ENCODE measurements at regions not wholly inside any gene's neighbourhood (a gene's known extent, or its start where the extent isn't known, plus 50 kb on each side); places are given as distances from the start of the nearest gene placed in this dataset.

DNA sequence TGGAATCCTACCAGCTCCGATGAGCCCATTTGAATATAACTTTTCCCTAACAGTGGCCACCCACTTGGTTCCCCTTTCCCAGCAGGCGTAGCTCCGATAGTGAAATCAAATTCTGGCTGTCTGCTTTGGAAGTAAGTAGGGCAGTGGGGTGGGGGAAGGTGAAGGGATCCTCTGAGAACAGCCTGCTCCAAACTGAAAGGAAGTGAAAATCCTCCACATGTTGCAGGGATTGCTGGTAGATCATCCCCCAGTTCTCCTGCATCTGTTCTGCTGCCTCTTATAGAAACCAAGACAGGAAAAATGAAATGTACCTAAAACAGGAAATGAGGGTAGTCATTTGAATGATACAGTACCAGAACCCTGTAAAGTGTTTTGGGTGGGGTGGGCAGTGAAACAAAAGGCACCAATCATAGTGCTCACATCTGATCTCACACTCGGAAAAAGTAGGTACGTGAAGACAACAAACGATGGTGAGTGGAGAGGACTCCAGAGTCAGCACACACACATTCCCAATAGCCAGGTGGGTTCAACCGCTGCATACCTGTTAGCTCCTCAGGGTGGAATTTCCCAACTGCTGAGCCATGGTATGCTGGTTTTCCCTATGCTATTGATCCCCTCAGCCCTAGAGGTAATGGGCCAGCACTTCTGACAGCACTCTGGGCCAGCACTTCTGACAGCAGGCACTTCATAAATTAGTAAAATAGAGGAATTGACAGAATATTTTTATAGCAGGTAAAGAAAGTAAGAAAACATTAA, 304.9 kb upstream of the ADAMTS9 start:
- intact Hi-C loops (cut with DNase I) = no loop called here
- DNase-seq (ENCODE audit: low spot score) = no peak

DNA sequence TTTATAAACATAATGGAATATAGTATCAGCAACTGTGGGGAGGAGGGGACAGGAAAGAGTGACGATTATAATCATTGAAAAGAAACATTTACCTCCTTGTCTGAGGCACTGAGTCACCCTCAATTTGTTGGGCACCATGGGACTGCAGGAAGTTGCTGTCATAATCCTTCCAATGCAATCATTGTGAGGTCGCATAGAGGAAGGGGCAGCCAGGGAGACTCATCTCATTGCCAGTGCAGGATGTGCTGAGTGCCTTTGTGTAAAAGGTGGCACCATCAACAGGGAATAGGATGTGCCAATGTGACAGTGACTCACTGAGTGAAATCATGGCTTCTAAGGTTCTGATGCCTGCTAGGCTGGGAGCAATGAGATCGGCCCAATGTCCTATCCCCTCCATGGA, 300.4 kb upstream of the ADAMTS9 start:
- no peak for TF ChIP-seq POLR2AphosphoS5 (IDR thresholded peaks at IDR 0.05)
- H3K27ac ChIP-seq = no peak overlapping the region
- no peak for DNase-seq (ENCODE audit: low spot score)
- H3K4me1 ChIP-seq (replicated peaks) = no peaks in the 10 kb centered on the region
- H3K36me3 ChIP-seq = no peaks in the 10 kb centered on the region
- intact Hi-C loops (cut with DNase I) = no loop called here
- H3K27me3 ChIP-seq (replicated peaks; ENCODE audit: insufficient read depth) = no peaks in the 10 kb centered on the region
- no peaks in the 10 kb centered on the region for H3K9me3 ChIP-seq
- H3K4me3 ChIP-seq = no peak overlapping the region
- 46% methylated on average over 3 of the region's 3 CpGs for WGBS

More for the DNA sequence above, 304.9 kb upstream of the ADAMTS9 start:
- no peaks in the 10 kb centered on the region for H3K4me1 ChIP-seq (replicated peaks)
- no peak overlapping the region for H3K27ac ChIP-seq
- no peak for TF ChIP-seq POLR2A (IDR thresholded peaks at IDR 0.05)
- no peak for TF ChIP-seq POLR2AphosphoS5 (IDR thresholded peaks at IDR 0.05)
- TF ChIP-seq, protein P1, sequence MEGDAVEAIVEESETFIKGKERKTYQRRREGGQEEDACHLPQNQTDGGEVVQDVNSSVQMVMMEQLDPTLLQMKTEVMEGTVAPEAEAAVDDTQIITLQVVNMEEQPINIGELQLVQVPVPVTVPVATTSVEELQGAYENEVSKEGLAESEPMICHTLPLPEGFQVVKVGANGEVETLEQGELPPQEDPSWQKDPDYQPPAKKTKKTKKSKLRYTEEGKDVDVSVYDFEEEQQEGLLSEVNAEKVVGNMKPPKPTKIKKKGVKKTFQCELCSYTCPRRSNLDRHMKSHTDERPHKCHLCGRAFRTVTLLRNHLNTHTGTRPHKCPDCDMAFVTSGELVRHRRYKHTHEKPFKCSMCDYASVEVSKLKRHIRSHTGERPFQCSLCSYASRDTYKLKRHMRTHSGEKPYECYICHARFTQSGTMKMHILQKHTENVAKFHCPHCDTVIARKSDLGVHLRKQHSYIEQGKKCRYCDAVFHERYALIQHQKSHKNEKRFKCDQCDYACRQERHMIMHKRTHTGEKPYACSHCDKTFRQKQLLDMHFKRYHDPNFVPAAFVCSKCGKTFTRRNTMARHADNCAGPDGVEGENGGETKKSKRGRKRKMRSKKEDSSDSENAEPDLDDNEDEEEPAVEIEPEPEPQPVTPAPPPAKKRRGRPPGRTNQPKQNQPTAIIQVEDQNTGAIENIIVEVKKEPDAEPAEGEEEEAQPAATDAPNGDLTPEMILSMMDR (IDR thresholded peaks at IDR 0.05) = no peak
- H3K36me3 ChIP-seq = no peaks in the 10 kb centered on the region
- 63% methylated on average over 7 of the region's 7 CpGs for WGBS
- H3K4me3 ChIP-seq = no peak overlapping the region
- H3K27me3 ChIP-seq (replicated peaks; ENCODE audit: insufficient read depth) = no peaks in the 10 kb centered on the region
- H3K9me3 ChIP-seq = no peaks in the 10 kb centered on the region

DNA sequence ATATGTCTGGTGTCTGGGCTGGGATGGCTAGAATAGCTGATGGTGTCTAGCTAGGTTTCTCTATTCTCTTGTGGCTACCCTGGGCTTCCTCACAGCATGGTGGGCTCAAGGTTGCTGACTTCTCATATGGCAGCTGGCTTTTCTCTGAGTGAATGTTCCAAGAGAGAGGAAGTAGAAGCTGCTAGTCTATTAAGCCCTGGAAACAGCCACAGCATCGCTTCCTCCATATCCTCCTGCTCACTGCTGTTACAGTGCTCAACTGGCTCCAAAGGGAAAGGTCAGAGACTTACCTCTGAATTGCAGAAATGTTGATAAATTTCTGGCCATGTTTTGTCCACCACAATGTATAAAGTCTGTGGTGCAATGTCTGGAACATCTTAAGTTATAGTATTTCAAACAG, 299.9 kb upstream of the ADAMTS9 start:
- WGBS = 91% methylated on average over 1 of the region's 1 CpG
- Histone ChIP-seq H3K9me3 (no peaks in the 10 kb centered on the region), H3K27me3 (replicated peaks; ENCODE audit: insufficient read depth) (no peaks in the 10 kb centered on the region), H3K36me3 (no peaks in the 10 kb centered on the region), H3K4me3 (no peak overlapping the region), H3K27ac (no peak overlapping the region), H3K4me1 (replicated peaks) (no peaks in the 10 kb centered on the region)
- TF ChIP-seq POLR2AphosphoS5 (IDR thresholded peaks at IDR 0.05) (no peak), POLR2A (IDR thresholded peaks at IDR 0.05) (no peak)
- TF ChIP-seq, protein P1 (IDR thresholded peaks at IDR 0.05) = no peak
- intact Hi-C loops (cut with DNase I) = no loop called here
- no peak for DNase-seq (ENCODE audit: low spot score)

GRCh38 chr3:64985072-64985471, 297.3 kb upstream of the ADAMTS9 start:
- no peaks in the 10 kb centered on the region for H3K4me1 ChIP-seq (replicated peaks)
- no peak overlapping the region for H3K4me3 ChIP-seq
- TF ChIP-seq, protein P1 (IDR thresholded peaks at IDR 0.05) = no peak
- TF ChIP-seq POLR2AphosphoS5 (IDR thresholded peaks at IDR 0.05) (no peak), POLR2A (IDR thresholded peaks at IDR 0.05) (no peak)
- H3K27me3 ChIP-seq (replicated peaks; ENCODE audit: insufficient read depth) = no peaks in the 10 kb centered on the region
- H3K27ac ChIP-seq = no peak overlapping the region
- no peak for DNase-seq (ENCODE audit: low spot score)
- intact Hi-C loops (cut with DNase I) = no loop called here
- no peaks in the 10 kb centered on the region for H3K36me3 ChIP-seq
- no peaks in the 10 kb centered on the region for H3K9me3 ChIP-seq
- 41% methylated on average over 2 of the region's 2 CpGs for WGBS

DNA sequence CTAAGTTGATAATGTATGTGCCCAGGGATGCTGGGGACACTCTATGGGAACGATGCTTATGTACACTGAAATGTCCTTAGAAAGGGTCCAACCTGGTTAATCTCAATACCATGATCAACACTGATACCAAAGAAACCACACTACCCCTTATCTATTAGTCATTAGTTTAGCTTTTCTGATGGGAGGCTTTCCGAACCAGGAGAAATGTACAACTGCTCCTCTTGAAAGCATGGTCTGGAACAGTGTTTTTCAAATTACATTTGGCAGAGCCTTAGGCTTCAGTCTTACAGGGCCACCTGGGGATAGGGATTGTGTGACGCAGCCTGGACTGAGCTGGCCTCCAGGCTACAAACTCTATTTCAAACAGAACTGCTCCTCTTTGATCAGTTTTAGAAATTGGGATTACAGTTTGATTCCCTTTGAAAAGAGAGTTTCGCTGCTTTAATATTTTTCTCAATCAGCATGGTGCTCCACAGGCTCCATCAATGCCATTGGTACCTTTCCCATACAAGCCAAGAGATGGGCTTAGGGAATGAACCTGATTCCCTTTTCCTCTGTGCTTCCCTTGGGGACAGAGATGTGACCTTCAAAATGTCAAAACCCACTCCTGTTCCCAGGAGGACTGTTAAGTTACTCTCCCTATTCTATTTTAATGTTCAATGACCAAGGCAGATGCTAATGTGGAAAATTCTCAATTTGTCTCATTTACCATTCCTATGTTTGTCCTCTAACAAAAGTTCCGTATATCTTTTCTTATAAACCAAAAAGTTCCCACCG, 296.0 kb upstream of the ADAMTS9 start:
- Histone ChIP-seq H3K4me1 (replicated peaks) (no peaks in the 10 kb centered on the region), H3K27me3 (replicated peaks; ENCODE audit: insufficient read depth) (no peaks in the 10 kb centered on the region), H3K36me3 (no peaks in the 10 kb centered on the region), H3K4me3 (no peak overlapping the region), H3K9me3 (no peaks in the 10 kb centered on the region), H3K27ac (no peak overlapping the region)
- TF ChIP-seq POLR2A (IDR thresholded peaks at IDR 0.05) = no peak
- TF ChIP-seq POLR2AphosphoS5 (IDR thresholded peaks at IDR 0.05) = no peak
- TF ChIP-seq, protein P1 (IDR thresholded peaks at IDR 0.05) = no peak
- no peak for DNase-seq (ENCODE audit: low spot score)
- 84% methylated on average over 6 of the region's 6 CpGs for WGBS
- intact Hi-C loops (cut with DNase I) = no loop called here
